Spleen (tissue), 11 donors: ENCODE measurements at regions not wholly inside any gene's neighbourhood (a gene's known extent, or its start where the extent isn't known, plus 50 kb on each side); places are given as distances from the start of the nearest gene placed in this dataset.

ENCODE experiments used
- DNase-seq: peaks from one replicate; pipeline ENCODE4 v3.0.0-alpha.2; 2020
- H3K27ac ChIP-seq, 8 donors: fragments of 200-600 bp; sonication (generic) in 7 of 8; 1 replicate in 4 of 8; 2 replicates in 4 of 8; pipeline versions ENCODE4 v1.5.0 to v1.8.0; 2016 to 2021; ENCODE audit warnings: inconsistent platforms in 4 of 8, mild to moderate bottlenecking in 4 of 8, moderate library complexity in 1 of 8
- H3K27me3 ChIP-seq, 7 donors: fragments of 200-600 bp; sonication (generic) in 6 of 7; replicated peaks in 1 of 7; 1 replicate in 4 of 7; 2 replicates in 3 of 7; pipeline versions ENCODE4 v1.5.0 to v1.8.0; 2016 to 2021; ENCODE audit warnings: inconsistent platforms in 3 of 7, mild to moderate bottlenecking in 1 of 7
- H3K36me3 ChIP-seq, 6 donors: fragments of 200-600 bp; sonication (generic) in 5 of 6; 1 replicate in 4 of 6; 2 replicates in 2 of 6; pipeline versions ENCODE4 v1.5.0 to v1.8.0; 2016 to 2021; ENCODE audit warnings: inconsistent platforms in 2 of 6
- H3K4me1 ChIP-seq, 6 donors: fragments of 200-600 bp; sonication (generic) in 5 of 6; 1 replicate in 3 of 6; 2 replicates in 3 of 6; pipeline versions ENCODE4 v1.5.0 to v1.8.0; 2016 to 2021; ENCODE audit warnings: inconsistent platforms in 3 of 6
- H3K4me3 ChIP-seq, 8 donors: fragments of 200-600 bp; sonication (generic) in 7 of 8; 1 replicate in 4 of 8; 2 replicates in 4 of 8; pipeline versions ENCODE4 v1.5.0 to v1.8.0; 2016 to 2021; ENCODE audit warnings: inconsistent platforms in 4 of 8, mild to moderate bottlenecking in 4 of 8, moderate library complexity in 2 of 8
- H3K9me3 ChIP-seq, 8 donors: fragments of 200-600 bp; sonication (generic) in 7 of 8; 1 replicate in 4 of 8; 2 replicates in 4 of 8; pipeline versions ENCODE4 v1.5.0 to v1.8.0; 2016 to 2021; ENCODE audit warnings: inconsistent platforms in 4 of 8
- POLR2A ChIP-seq, 3 donors: fragments of 450-650 bp; IDR thresholded peaks; one replicate each; pipeline ENCODE4 v1.5.1; 2017; ENCODE audit warnings: antibody characterized with exemption in 3 of 3, mild to moderate bottlenecking in 1 of 3
- POLR2AphosphoS5 ChIP-seq, 3 donors: sonication (generic); formaldehyde crosslinking; IDR thresholded peaks; one replicate each; pipeline ENCODE4 v1.5.1; 2017; ENCODE audit warnings: antibody characterized with exemption in 3 of 3
- WGBS, 5 donors: extraction: QIAGEN DNeasy Blood & Tissue Kit in 3 of 5; methylation state at CpG; one replicate each; pipeline versions ENCODE4 v1.1.5 to v1.1.7; 2013 to 2018; 5-methylcytosine and 5-hydroxymethylcytosine counted together
- intact Hi-C: fragments of 100-400 bp; cut with DNase I; formaldehyde crosslinking; loops from one replicate; pipeline ENCODE4 v1.15.0; 2023; ENCODE audit warnings: low total_unique reads
- TF ChIP-seq, protein P1 (sequence below), 11 experiments: fragments of 200-600 bp in 7 of 11; fragments of 450-650 bp in 4 of 11; sonication (generic) in 4 of 11; IDR thresholded peaks in 8 of 11; conservative IDR thresholded peaks in 3 of 11; 1 replicate in 7 of 11; 2 replicates in 4 of 11; pipeline versions ENCODE4 v1.4.0 to v1.8.0; 2016 to 2021; ENCODE audit warnings: antibody characterized with exemption in 11 of 11, inconsistent platforms in 4 of 11, mild to moderate bottlenecking in 1 of 11
- donor health status: healthy with polysubstance abuse.
- donor health status: DM: no; HTN: no; CAD: no; lungs with moderate emphysema.
- donor health status: DM: no; HTN: no; CAD: no.
- donor health status: Bipolar disorder and iron deficiency.
- donor health status: healthy.
- donor health status: DM: no; HTN: no; CAD: no.
- donor health status: DM: yes; HTN: yes; CAD: no.

DNA sequence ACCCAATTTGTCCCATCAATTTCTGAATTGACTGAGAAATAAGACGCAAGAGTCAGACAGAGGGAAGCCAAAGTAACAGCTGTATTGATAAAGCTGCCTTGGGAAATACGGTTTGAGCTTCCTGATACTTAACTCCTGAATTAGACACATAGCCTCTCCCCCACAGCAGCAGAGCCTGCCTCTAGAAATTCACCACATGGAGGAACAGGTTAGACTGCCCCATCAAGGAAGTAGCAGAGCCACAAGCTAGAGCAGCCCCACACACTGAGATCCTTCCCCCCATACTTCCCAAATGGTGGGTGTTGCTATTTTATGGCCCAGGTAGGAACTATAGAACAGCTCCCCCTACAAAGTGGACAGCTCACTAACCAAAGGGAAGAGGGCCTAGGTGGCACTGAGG is 220.0 kb downstream of the SMAD2 start:
- Histone ChIP-seq H3K36me3 (no peaks in the 10 kb centered on the region), H3K27ac (no peak overlapping the region), H3K27me3 (peaks cover 0 to 5% (median 0%) of the 10 kb centered on the region in 7 donors), H3K4me1 (no peaks in the 10 kb centered on the region), H3K4me3 (no peak overlapping the region), H3K9me3 (no peaks in the 10 kb centered on the region)
- no peak for DNase-seq
- TF ChIP-seq POLR2A (IDR thresholded peaks at IDR 0.05) (no peak), POLR2AphosphoS5 (IDR thresholded peaks at IDR 0.05) (no peak)
- TF ChIP-seq, protein P1, sequence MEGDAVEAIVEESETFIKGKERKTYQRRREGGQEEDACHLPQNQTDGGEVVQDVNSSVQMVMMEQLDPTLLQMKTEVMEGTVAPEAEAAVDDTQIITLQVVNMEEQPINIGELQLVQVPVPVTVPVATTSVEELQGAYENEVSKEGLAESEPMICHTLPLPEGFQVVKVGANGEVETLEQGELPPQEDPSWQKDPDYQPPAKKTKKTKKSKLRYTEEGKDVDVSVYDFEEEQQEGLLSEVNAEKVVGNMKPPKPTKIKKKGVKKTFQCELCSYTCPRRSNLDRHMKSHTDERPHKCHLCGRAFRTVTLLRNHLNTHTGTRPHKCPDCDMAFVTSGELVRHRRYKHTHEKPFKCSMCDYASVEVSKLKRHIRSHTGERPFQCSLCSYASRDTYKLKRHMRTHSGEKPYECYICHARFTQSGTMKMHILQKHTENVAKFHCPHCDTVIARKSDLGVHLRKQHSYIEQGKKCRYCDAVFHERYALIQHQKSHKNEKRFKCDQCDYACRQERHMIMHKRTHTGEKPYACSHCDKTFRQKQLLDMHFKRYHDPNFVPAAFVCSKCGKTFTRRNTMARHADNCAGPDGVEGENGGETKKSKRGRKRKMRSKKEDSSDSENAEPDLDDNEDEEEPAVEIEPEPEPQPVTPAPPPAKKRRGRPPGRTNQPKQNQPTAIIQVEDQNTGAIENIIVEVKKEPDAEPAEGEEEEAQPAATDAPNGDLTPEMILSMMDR (IDR thresholded peaks at IDR 0.05 in 8 of 11, conservative IDR thresholded peaks at IDR 0.05 in 3 of 11) = no peak
- 65 to 83% (median 80%) methylated on average over 2 of the region's 2 CpGs for WGBS, 5 donors
- intact Hi-C loops = no loop called here

DNA sequence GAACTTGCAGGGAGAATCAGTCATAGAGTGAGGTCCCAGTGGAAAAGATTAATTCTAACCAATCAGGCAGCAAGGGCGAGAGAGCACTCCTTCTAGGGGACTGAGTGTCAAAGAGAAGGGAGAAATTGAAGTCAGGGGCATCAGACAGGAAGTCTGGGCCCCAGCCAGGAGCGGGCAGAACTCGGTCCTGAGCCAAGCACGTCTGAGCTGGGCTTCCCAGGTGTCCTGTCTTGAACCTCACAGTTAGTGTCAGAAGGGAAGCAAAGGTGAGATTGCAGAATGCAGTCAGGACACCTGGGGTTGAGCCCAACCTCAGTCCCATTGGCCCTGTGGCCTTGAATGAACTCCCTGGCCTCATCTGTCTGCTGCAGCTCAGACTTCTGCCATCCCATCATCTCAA is 220.9 kb downstream of the SMAD2 start:
- no peaks in the 10 kb centered on the region for H3K36me3 ChIP-seq
- peaks cover 0 to 5% (median 0%) of the 10 kb centered on the region in 7 donors for H3K27me3 ChIP-seq
- no peak overlapping the region for H3K4me3 ChIP-seq
- TF ChIP-seq, protein P1 (IDR thresholded peaks at IDR 0.05 in 8 of 11, conservative IDR thresholded peaks at IDR 0.05 in 3 of 11) = no peak
- TF ChIP-seq POLR2AphosphoS5 (IDR thresholded peaks at IDR 0.05) = no peak
- no peak for TF ChIP-seq POLR2A (IDR thresholded peaks at IDR 0.05)
- H3K27ac ChIP-seq = no peak overlapping the region
- 23 to 45% (median 35%) methylated on average over 4 of the region's 4 CpGs for WGBS, 5 donors
- DNase-seq = no peak
- H3K4me1 ChIP-seq = no peaks in the 10 kb centered on the region
- H3K9me3 ChIP-seq = no peaks in the 10 kb centered on the region
- intact Hi-C loops = no loop called here

- intact Hi-C loops = no loop called here
- Histone ChIP-seq H3K4me1 (no peaks in the 10 kb centered on the region), H3K27ac (no peak overlapping the region), H3K9me3 (no peaks in the 10 kb centered on the region), H3K36me3 (no peaks in the 10 kb centered on the region), H3K27me3 (no peaks in the 10 kb centered on the region), H3K4me3 (no peak overlapping the region)
- no peak for DNase-seq
- WGBS, 5 donors = 55 to 80% (median 70%) methylated on average over 3 of the region's 3 CpGs
- TF ChIP-seq POLR2AphosphoS5 (IDR thresholded peaks at IDR 0.05) (no peak), POLR2A (IDR thresholded peaks at IDR 0.05) (no peak)
- TF ChIP-seq, protein P1 (IDR thresholded peaks at IDR 0.05 in 8 of 11, conservative IDR thresholded peaks at IDR 0.05 in 3 of 11) = no peak
Measured at GRCh38 chr18:47708206-47708605, 222.3 kb downstream of the SMAD2 start.

- DNase-seq = no peak
- H3K9me3 ChIP-seq = no peaks in the 10 kb centered on the region
- intact Hi-C loops = no loop called here
- TF ChIP-seq POLR2AphosphoS5 (IDR thresholded peaks at IDR 0.05) (no peak), POLR2A (IDR thresholded peaks at IDR 0.05) (no peak)
- TF ChIP-seq, protein P1 (IDR thresholded peaks at IDR 0.05 in 8 of 11, conservative IDR thresholded peaks at IDR 0.05 in 3 of 11) = no peak
- H3K27me3 ChIP-seq = peaks cover 0 to 7% (median 0%) of the 10 kb centered on the region in 7 donors
- no peak overlapping the region for H3K4me3 ChIP-seq
- no peaks in the 10 kb centered on the region for H3K36me3 ChIP-seq
- no peaks in the 10 kb centered on the region for H3K4me1 ChIP-seq
- 89 to 93% (median 92%) methylated on average over 6 of the region's 6 CpGs for whole genome bisulfite sequencing, 5 donors
- no peak overlapping the region for H3K27ac ChIP-seq
Measured at GRCh38 chr18:47701134-47701533, 229.3 kb downstream of the SMAD2 start.
